ENCODE measurements at regions not wholly inside any gene's neighbourhood (a gene's known extent, or its start where the extent isn't known, plus 50 kb on each side); places are given as distances from the start of the nearest gene placed in this dataset.
A peak's percentile ranks its signal among the peaks of the same experiment; 100 is the strongest.

GRCh38 chr7:25862261-25863004 lies 289.6 kb upstream of the NFE2L3 start:
- no peaks in the 10 kb centered on the region for H3K9me3 Mint-ChIP-seq

GRCh38 chr7:25863005-25863728 lies 288.8 kb upstream of the NFE2L3 start:
- H3K4me3 Mint-ChIP-seq: peak overlapping the region; percentile 53
- no peak for TF ChIP-seq CTCF (IDR thresholded peaks at IDR 0.05; ENCODE audit: unreplicated experiment)
- peak overlapping the region; percentile 90 for H3K27ac Mint-ChIP-seq
- H3K36me3 Mint-ChIP-seq: no peaks in the 10 kb centered on the region
- peaks cover 41% of the 10 kb centered on the region for H3K27me3 Mint-ChIP-seq (ENCODE audit: low read depth)
- no peaks in the 10 kb centered on the region for H3K9me3 Mint-ChIP-seq
- DNase-seq (ENCODE audit: low spot score in 2 of 2, unreplicated experiment in 2 of 2): no peak
- H3K4me1 Mint-ChIP-seq: peaks cover 27% of the 10 kb centered on the region

More at GRCh38 chr7:25862261-25863004, 289.6 kb upstream of the NFE2L3 start:
- Mint-ChIP-seq H3K4me1 (peaks cover 27% of the 10 kb centered on the region), H3K27me3 (ENCODE audit: low read depth) (peaks cover 35% of the 10 kb centered on the region), H3K4me3 (peak overlapping the region; percentile 53), H3K27ac (peak overlapping the region; percentile 90), H3K36me3 (no peaks in the 10 kb centered on the region)
- TF ChIP-seq CTCF (IDR thresholded peaks at IDR 0.05; ENCODE audit: unreplicated experiment): no peak
- DNase-seq (ENCODE audit: low spot score in 2 of 2, unreplicated experiment in 2 of 2): peak; percentile 99

DNA sequence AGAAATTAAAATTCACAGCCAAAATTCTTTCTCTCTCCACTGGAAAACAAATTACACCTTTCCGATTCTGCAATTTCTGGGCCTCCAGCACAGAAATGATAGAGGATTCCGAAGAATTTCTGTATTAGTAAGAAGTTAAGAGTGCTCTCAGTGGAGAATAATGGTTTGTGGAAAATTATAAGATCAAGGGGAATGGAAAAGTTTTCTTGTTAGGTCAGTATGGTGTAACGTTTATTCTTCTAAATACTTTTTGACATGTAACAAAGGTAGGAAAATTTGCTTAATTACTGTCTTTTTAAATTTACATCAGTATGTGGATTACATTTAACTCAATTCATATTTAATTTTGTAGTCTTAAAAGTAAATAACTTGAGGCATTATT lies 288.3 kb upstream of the NFE2L3 start:
- Mint-ChIP-seq H3K36me3 (no peaks in the 10 kb centered on the region), H3K9me3 (no peaks in the 10 kb centered on the region), H3K27ac (no peak overlapping the region), H3K4me3 (no peak overlapping the region), H3K4me1 (peaks cover 24% of the 10 kb centered on the region), H3K27me3 (ENCODE audit: low read depth) (peaks cover 47% of the 10 kb centered on the region)
- DNase-seq (ENCODE audit: low spot score in 2 of 2, unreplicated experiment in 2 of 2): no peak
- TF ChIP-seq CTCF (IDR thresholded peaks at IDR 0.05; ENCODE audit: unreplicated experiment): no peak

DNA sequence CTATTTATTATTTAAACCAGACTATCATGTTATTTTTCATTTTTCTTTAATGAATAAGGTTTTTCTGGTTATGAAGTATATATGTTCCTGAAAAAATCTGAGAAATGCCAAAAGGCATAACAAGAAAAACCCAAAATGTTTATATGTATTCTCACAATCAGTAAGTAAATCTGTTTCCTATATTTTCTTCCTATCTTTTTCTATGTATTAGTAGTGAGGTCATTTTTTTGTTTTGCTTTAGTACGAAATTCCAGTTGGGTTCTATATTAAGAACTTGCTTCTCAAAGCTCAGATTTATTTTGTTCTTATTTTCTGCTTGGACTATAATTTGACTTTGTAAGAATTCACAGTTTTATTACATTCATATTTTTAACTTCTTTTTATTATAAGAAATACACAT lies 287.5 kb upstream of the NFE2L3 start:
- Mint-ChIP-seq H3K4me3 (no peak overlapping the region), H3K36me3 (no peaks in the 10 kb centered on the region), H3K4me1 (peaks cover 18% of the 10 kb centered on the region), H3K27ac (no peak overlapping the region), H3K27me3 (ENCODE audit: low read depth) (peaks cover 55% of the 10 kb centered on the region), H3K9me3 (no peaks in the 10 kb centered on the region)
- TF ChIP-seq CTCF (IDR thresholded peaks at IDR 0.05; ENCODE audit: unreplicated experiment): no peak
- no peak for DNase-seq (ENCODE audit: low spot score in 2 of 2, unreplicated experiment in 2 of 2)

DNA sequence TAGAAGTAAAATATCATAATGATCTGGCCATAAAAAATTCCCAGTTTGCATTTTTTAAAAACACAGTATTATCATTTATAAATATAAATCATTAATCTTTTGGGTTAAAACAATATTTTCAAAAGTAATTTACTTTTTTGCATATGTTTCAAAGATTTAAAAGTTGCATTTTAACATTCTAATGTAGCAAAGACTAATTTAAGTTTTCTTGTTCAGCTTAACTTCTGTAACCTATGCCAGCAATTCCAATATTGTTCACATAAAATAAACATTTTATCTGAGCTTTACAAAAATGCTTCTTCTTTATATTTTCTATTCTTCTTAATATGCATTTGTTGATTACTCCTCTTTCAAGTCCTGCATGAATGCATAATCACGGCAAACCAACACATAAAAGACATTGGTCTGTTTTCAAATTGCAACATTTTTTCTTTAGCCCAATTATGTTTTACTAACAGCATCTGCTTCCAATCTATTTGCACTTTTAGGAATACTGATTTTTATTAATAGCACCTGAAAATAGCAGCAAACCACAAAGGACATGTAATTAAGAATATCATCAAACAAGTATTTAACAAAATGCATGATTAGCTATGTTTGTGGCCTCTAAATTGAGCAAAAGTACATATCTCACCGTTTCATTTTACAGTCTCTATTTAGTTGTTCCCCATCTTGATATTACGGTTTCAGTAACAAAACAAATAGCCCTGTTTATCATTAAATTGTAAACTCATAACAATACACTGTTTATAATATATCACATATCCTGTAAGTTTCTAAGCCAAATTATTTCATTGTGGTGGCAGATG lies 286.9 kb upstream of the NFE2L3 start:
- TF ChIP-seq CTCF (IDR thresholded peaks at IDR 0.05; ENCODE audit: unreplicated experiment): no peak
- DNase-seq (ENCODE audit: low spot score in 2 of 2, unreplicated experiment in 2 of 2): no peak
- no peaks in the 10 kb centered on the region for H3K36me3 Mint-ChIP-seq
- no peak overlapping the region for H3K4me3 Mint-ChIP-seq
- H3K27ac Mint-ChIP-seq: no peak overlapping the region
- H3K27me3 Mint-ChIP-seq (ENCODE audit: low read depth): peaks cover 61% of the 10 kb centered on the region
- H3K9me3 Mint-ChIP-seq: no peaks in the 10 kb centered on the region
- peaks cover 12% of the 10 kb centered on the region for H3K4me1 Mint-ChIP-seq

Measured in mesothelial cell of epicardium (in vitro differentiated cells).